H1 (cell line): ENCODE measurements at regions not wholly inside any gene's neighbourhood (a gene's known extent, or its start where the extent isn't known, plus 50 kb on each side); places are given as distances from the start of the nearest gene placed in this dataset.

Source experiments
- CTCF ChIA-PET: fragments of 300-600 bp; sonication (Branson Sonifier 250); formaldehyde crosslinking; loops from one replicate; lab custom pipeline; 2021; ENCODE audit not compliant: partially characterized antibody; lab: Charles Lee
- POLR2A ChIA-PET: fragments of 300-600 bp; sonication (Branson Sonifier 250); formaldehyde crosslinking; loops from one replicate; lab custom pipeline; 2021; ENCODE audit warnings: inconsistent platforms; ENCODE audit not compliant: partially characterized antibody; lab: Charles Lee
- DNase-seq, 2 experiments: peaks; one replicate each; pipeline versions ENCODE4 v3.0.0 to v3.0.0-alpha.2; 2010 to 2022; ENCODE audit warnings: low spot score in 2 of 2, low read depth in 1 of 2, mixed read lengths in 1 of 2
- FAIRE-seq: peaks from 2 replicates; lab custom pipeline; 2011; peaks lifted over from hg19 to GRCh38; lab: Jason Lieb, UNC
- H2AFZ ChIP-seq: 2 replicates; pipeline ENCODE4 v1.8.1; 2012; ENCODE audit warnings: low read length, inconsistent platforms
- H2AK5ac ChIP-seq: 2 replicates; pipeline ENCODE4 v1.6.1; 2013; ENCODE audit warnings: low read depth, low read length
- H2BK120ac ChIP-seq: replicated peaks from 2 replicates; pipeline ENCODE3; 2013; ENCODE audit warnings: low read depth, low read length, inconsistent platforms
- H2BK12ac ChIP-seq: 2 replicates; pipeline ENCODE4 v1.6.1; 2013; ENCODE audit warnings: low read depth, low read length
- H2BK15ac ChIP-seq: 2 replicates; pipeline ENCODE4 v1.6.1; 2013; ENCODE audit warnings: low read length
- H2BK20ac ChIP-seq: 2 replicates; pipeline ENCODE4 v1.6.1; 2013; ENCODE audit warnings: low read length
- H2BK5ac ChIP-seq: 2 replicates; pipeline ENCODE4 v1.6.1; 2013; ENCODE audit warnings: low read depth, low read length
- H3K14ac ChIP-seq: 2 replicates; pipeline ENCODE4 v1.6.1; 2013; ENCODE audit warnings: inconsistent platforms; ENCODE audit not compliant: insufficient read length
- H3K18ac ChIP-seq: 2 replicates; pipeline ENCODE4 v1.6.1; 2013; ENCODE audit warnings: low read length; ENCODE audit errors: extremely low read depth
- H3K23ac ChIP-seq: 2 replicates; pipeline ENCODE4 v1.6.1; 2013; ENCODE audit warnings: inconsistent platforms; ENCODE audit not compliant: insufficient read length
- H3K23me2 ChIP-seq: 2 replicates; pipeline ENCODE4 v1.6.1; 2013; ENCODE audit warnings: low read depth, low read length
- H3K27ac ChIP-seq: 2 replicates; pipeline ENCODE4 v1.6.1; 2011; ENCODE audit warnings: low read depth, low read length, inconsistent platforms
- H3K27me3 ChIP-seq, 4 experiments: replicated peaks in 1 of 4; 1 replicate in 1 of 4; 2 replicates in 3 of 4; pipeline versions ENCODE4 v1.6.1 to v1.8.1; 2011 to 2013; ENCODE audit warnings: low read length in 3 of 4, mild to moderate bottlenecking in 3 of 4, inconsistent platforms in 2 of 4, mixed read lengths in 2 of 4, moderate library complexity in 1 of 4; ENCODE audit not compliant: control insufficient read depth in 3 of 4, insufficient read depth in 3 of 4; ENCODE audit errors: extremely low read depth in 1 of 4
- H3K36me3 ChIP-seq, 4 experiments: 2 replicates each; pipeline versions ENCODE4 v1.6.1 to v1.8.1; 2011 to 2013; ENCODE audit warnings: mild to moderate bottlenecking in 4 of 4, low read length in 3 of 4, moderate library complexity in 2 of 4, control low read depth in 1 of 4, inconsistent platforms in 1 of 4; ENCODE audit not compliant: insufficient read depth in 4 of 4, control insufficient read depth in 2 of 4
- H3K4ac ChIP-seq: replicated peaks from 2 replicates; pipeline ENCODE3; 2013; ENCODE audit warnings: low read length, low read depth, mixed read lengths, inconsistent platforms; ENCODE audit not compliant: insufficient read length
- H3K4me1 ChIP-seq, 4 experiments: replicated peaks in 1 of 4; 1 replicate in 1 of 4; 2 replicates in 3 of 4; pipeline versions ENCODE4 v1.6.1 to v1.8.1; 2011 to 2013; ENCODE audit warnings: low read length in 3 of 4, inconsistent platforms in 2 of 4, mixed read lengths in 1 of 4; ENCODE audit not compliant: insufficient read depth in 4 of 4, control insufficient read depth in 3 of 4
- H3K4me2 ChIP-seq, 2 experiments: 2 replicates each; pipeline versions ENCODE4 v1.6.1 to v1.8.1; 2011 to 2013; ENCODE audit warnings: low read depth in 2 of 2, low read length in 2 of 2, control low read depth in 1 of 2, inconsistent platforms in 1 of 2, mild to moderate bottlenecking in 1 of 2; ENCODE audit not compliant: insufficient read depth in 1 of 2
- H3K4me3 ChIP-seq, 4 experiments: fragments of 200-600, 300-600 bp in 1 of 4; sonication (generic), shearing (Covaris generic), sonication (Bioruptor Twin) in 1 of 4; 2 replicates each; pipeline versions ENCODE4 v1.5.1 to v1.8.1; 2011 to 2016; ENCODE audit warnings: low read length in 4 of 4, low read depth in 3 of 4, control low read depth in 2 of 4, inconsistent platforms in 2 of 4, mild to moderate bottlenecking in 2 of 4, mixed read lengths in 1 of 4, moderate library complexity in 1 of 4; ENCODE audit not compliant: insufficient read depth in 2 of 4; ENCODE audit errors: extremely low read depth in 1 of 4
- H3K56ac ChIP-seq: replicated peaks from 2 replicates; pipeline ENCODE3; 2013; ENCODE audit warnings: low read depth, mild to moderate bottlenecking, mixed read lengths, low read length, inconsistent platforms; ENCODE audit not compliant: insufficient read length
- H3K79me1 ChIP-seq: 2 replicates; pipeline ENCODE4 v1.6.1; 2013; ENCODE audit warnings: low read depth, low read length, control low read depth
- H3K79me2 ChIP-seq, 2 experiments: 2 replicates each; pipeline versions ENCODE4 v1.6.1 to v1.8.1; 2012 to 2013; ENCODE audit warnings: low read length in 2 of 2, mild to moderate bottlenecking in 2 of 2, inconsistent platforms in 1 of 2; ENCODE audit not compliant: insufficient read depth in 2 of 2, control insufficient read depth in 1 of 2
- H3K9ac ChIP-seq, 4 experiments: replicated peaks in 1 of 4; 1 replicate in 1 of 4; 2 replicates in 3 of 4; pipeline versions ENCODE4 v1.6.1 to v1.8.1; 2011 to 2013; ENCODE audit warnings: low read depth in 3 of 4, low read length in 3 of 4, control low read depth in 2 of 4, mild to moderate bottlenecking in 2 of 4, moderate library complexity in 2 of 4, inconsistent platforms in 1 of 4; ENCODE audit errors: extremely low read depth in 1 of 4
- H3K9me3 ChIP-seq, 2 experiments: 2 replicates each; pipeline versions ENCODE4 v1.6.1 to v1.8.1; 2012 to 2013; ENCODE audit warnings: mild to moderate bottlenecking in 2 of 2, moderate library complexity in 2 of 2, control low read depth in 1 of 2, inconsistent platforms in 1 of 2, low read depth in 1 of 2, low read length in 1 of 2, mixed read lengths in 1 of 2; ENCODE audit not compliant: insufficient read depth in 2 of 2
- H4K20me1 ChIP-seq, 2 experiments: replicated peaks in 1 of 2; 2 replicates each; pipeline versions ENCODE3 to v1.8.1; 2011 to 2013; ENCODE audit warnings: inconsistent platforms in 2 of 2, low read length in 2 of 2, mild to moderate bottlenecking in 1 of 2; ENCODE audit not compliant: insufficient read depth in 2 of 2, control insufficient read depth in 1 of 2
- H4K5ac ChIP-seq: 2 replicates; pipeline ENCODE4 v1.6.1; 2013; ENCODE audit warnings: low read length, low read depth, mixed read lengths, inconsistent platforms; ENCODE audit not compliant: insufficient read length
- H4K8ac ChIP-seq: 2 replicates; pipeline ENCODE4 v1.8.0; 2013; ENCODE audit warnings: mild to moderate bottlenecking, moderate library complexity, low read length, inconsistent platforms; ENCODE audit not compliant: insufficient read depth; ENCODE audit errors: extremely low read depth
- H4K91ac ChIP-seq: replicated peaks from 2 replicates; pipeline ENCODE3; 2013; ENCODE audit warnings: low read length, mixed read lengths, inconsistent platforms; ENCODE audit not compliant: insufficient read length
- CHD1 ChIP-seq: IDR thresholded peaks from 2 replicates; pipeline ENCODE4 v1.6.1; 2012; ENCODE audit warnings: low read depth, low read length, improper control_type of control experiment
- EGR1 ChIP-seq: IDR thresholded peaks from 2 replicates; pipeline ENCODE4 v1.6.1; 2011; ENCODE audit warnings: low read depth, low read length, borderline replicate concordance
- NANOG ChIP-seq: IDR thresholded peaks from 2 replicates; pipeline ENCODE4 v1.6.1; 2011; ENCODE audit warnings: low read length, low read depth, mild to moderate bottlenecking, inconsistent platforms; ENCODE audit not compliant: insufficient read depth, poor library complexity, severe bottlenecking
- PHF8 ChIP-seq: fragments of 200-600 bp; sonication (generic); conservative IDR thresholded peaks from 2 replicates; pipeline ENCODE4 v1.7.1; 2012; ENCODE audit warnings: low read depth, mild to moderate bottlenecking, inconsistent platforms, low read length, moderate library complexity
- POLR2A ChIP-seq, 2 experiments: IDR thresholded peaks; 1 replicate in 1 of 2; 2 replicates in 1 of 2; pipeline ENCODE4 v1.6.1; 2011; ENCODE audit warnings: low read depth in 2 of 2, low read length in 2 of 2, mild to moderate bottlenecking in 2 of 2; ENCODE audit errors: control extremely low read depth in 1 of 2
- RBBP5 ChIP-seq: IDR thresholded peaks from 2 replicates; pipeline ENCODE4 v1.7.1; 2012; ENCODE audit warnings: low read depth, mild to moderate bottlenecking, inconsistent platforms, low read length, moderate library complexity, borderline replicate concordance
- SRF ChIP-seq: IDR thresholded peaks from 2 replicates; pipeline ENCODE4 v1.6.1; 2011; ENCODE audit warnings: mild to moderate bottlenecking, low read depth, low read length, moderate library complexity
- TAF7 ChIP-seq: optimal IDR thresholded peaks from 2 replicates; pipeline ENCODE3; 2011; ENCODE audit warnings: low read depth, mild to moderate bottlenecking, inconsistent platforms, low read length, moderate library complexity, borderline replicate concordance
- TCF12 ChIP-seq: IDR thresholded peaks from 2 replicates; pipeline ENCODE4 v1.6.1; 2011; ENCODE audit warnings: low read depth, mild to moderate bottlenecking, low read length
- WGBS, 2 experiments: shearing (Covaris generic) in 1 of 2; methylation state at CpG; one replicate each; pipeline versions ENCODE4 v1.1.6 to v1.1.7; 2013 to 2015; ENCODE audit warnings: low lambda C conversion rate in 2 of 2, mixed read lengths in 2 of 2, inconsistent platforms in 1 of 2, low coverage in 1 of 2, missing lambda C conversion rate in 1 of 2; ENCODE audit not compliant: insufficient replicate concordance in 2 of 2, insufficient coverage in 1 of 2, insufficient read length in 1 of 2; ENCODE audit errors: extremely low coverage in 1 of 2, missing lambda C conversion rate in 1 of 2; 5-methylcytosine and 5-hydroxymethylcytosine counted together
- TF ChIP-seq, protein P1 (sequence below): IDR thresholded peaks from 2 replicates; pipeline ENCODE4 v1.6.1; 2012; ENCODE audit warnings: inconsistent platforms

DNA sequence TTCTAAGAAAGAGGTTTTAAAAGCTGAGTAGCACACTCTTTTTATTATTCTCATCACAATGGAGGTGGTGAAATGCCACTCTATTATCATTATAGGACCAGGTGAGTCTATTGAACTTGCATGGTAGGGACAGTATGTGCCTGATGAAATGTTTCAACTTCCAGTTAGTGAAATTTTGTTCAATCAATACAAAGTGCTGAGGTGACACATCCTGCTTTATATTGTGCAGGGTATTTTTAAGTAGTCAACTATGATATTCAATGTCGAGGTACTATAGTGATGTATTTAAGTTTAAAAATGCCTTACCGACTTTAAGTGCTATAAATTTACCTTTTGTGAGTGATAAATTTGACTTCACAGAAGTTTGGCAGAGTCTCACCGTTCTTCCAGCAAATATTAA lies 284.7 kb upstream of the BRINP3 start:
- no peak overlapping the region for H3K9ac ChIP-seq
- H4K20me1 ChIP-seq = no peaks in the 10 kb centered on the region
- no peak overlapping the region for H4K91ac ChIP-seq
- no peak overlapping the region for H3K4me2 ChIP-seq
- H3K18ac ChIP-seq = no peak overlapping the region
- WGBS, 2 experiments = 89% methylated on average over 3 of the region's 3 CpGs; no CpG with 5 or more reads in 1 of the 2 experiments
- no peak overlapping the region for H2BK120ac ChIP-seq
- no peaks in the 10 kb centered on the region for H3K27me3 ChIP-seq
- no peak for DNase-seq
- H3K4me1 ChIP-seq = no peaks in the 10 kb centered on the region
- no peak overlapping the region for H2AFZ ChIP-seq
- H3K36me3 ChIP-seq = no peaks in the 10 kb centered on the region
- H3K9me3 ChIP-seq = no peaks in the 10 kb centered on the region
- H2BK15ac ChIP-seq = no peak overlapping the region
- TF ChIP-seq POLR2A (IDR thresholded peaks at IDR 0.05; ENCODE audit: control extremely low read depth in 1 of 2, low read depth in 2 of 2, low read length in 2 of 2) = no peak
- TF ChIP-seq EGR1 = no peak
- no peak for TF ChIP-seq SRF
- TF ChIP-seq, protein P1, sequence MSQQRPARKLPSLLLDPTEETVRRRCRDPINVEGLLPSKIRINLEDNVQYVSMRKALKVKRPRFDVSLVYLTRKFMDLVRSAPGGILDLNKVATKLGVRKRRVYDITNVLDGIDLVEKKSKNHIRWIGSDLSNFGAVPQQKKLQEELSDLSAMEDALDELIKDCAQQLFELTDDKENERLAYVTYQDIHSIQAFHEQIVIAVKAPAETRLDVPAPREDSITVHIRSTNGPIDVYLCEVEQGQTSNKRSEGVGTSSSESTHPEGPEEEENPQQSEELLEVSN = no peak
- TF ChIP-seq TAF7 = no peak
- no peak for TF ChIP-seq RBBP5
- TF ChIP-seq TCF12 = no peak
- no peak for TF ChIP-seq NANOG
- no peak for TF ChIP-seq CHD1
- TF ChIP-seq PHF8 = no peak
- H2BK5ac ChIP-seq = no peak overlapping the region
- ChIA-PET POLR2A (no interaction called here), CTCF (no interaction called here)
- H4K5ac ChIP-seq = no peak overlapping the region
- H2BK20ac ChIP-seq = no peak overlapping the region
- no peaks in the 10 kb centered on the region for H3K79me2 ChIP-seq
- H4K8ac ChIP-seq = no peak overlapping the region
- no peak overlapping the region for H3K4me3 ChIP-seq
- no peak overlapping the region for H3K14ac ChIP-seq
- H3K23ac ChIP-seq = no peak overlapping the region
- no peak overlapping the region for H3K4ac ChIP-seq
- no peak overlapping the region for H3K27ac ChIP-seq
- FAIRE-seq = no peak
- no peak overlapping the region for H2AK5ac ChIP-seq
- no peaks in the 10 kb centered on the region for H3K79me1 ChIP-seq
- no peak overlapping the region for H3K56ac ChIP-seq
- H3K23me2 ChIP-seq = no peaks in the 10 kb centered on the region
- H2BK12ac ChIP-seq = no peak overlapping the region
